ENCODE measurements at regions not wholly inside any gene's neighbourhood (a gene's known extent, or its start where the extent isn't known, plus 50 kb on each side); places are given as distances from the start of the nearest gene placed in this dataset.

- no peak for TF ChIP-seq CTCF (conservative IDR thresholded peaks at IDR 0.05)
- no peak for TF ChIP-seq EZH2 (IDR thresholded peaks at IDR 0.05; ENCODE audit: low read depth)
These were observed 131.2 kb upstream of the FAM78B start for GRCh38 chr1:166297993-166298392.
